DOHH2 (cell line): ENCODE measurements at regions not wholly inside any gene's neighbourhood (a gene's known extent, or its start where the extent isn't known, plus 50 kb on each side); places are given as distances from the start of the nearest gene placed in this dataset.

Experiments
- H3F3A ChIP-seq: fragments of 200-600 bp; sonication (generic), shearing (Covaris generic); 2 replicates; pipeline ENCODE4 v1.6.0; 2016; ENCODE audit warnings: antibody characterized with exemption, mild to moderate bottlenecking; ENCODE audit not compliant: control insufficient read depth, insufficient read depth
- H3K27ac ChIP-seq: fragments of 200-600 bp; sonication (generic); 2 replicates; pipeline ENCODE4 v1.5.1; 2014; ENCODE audit warnings: low read depth, mild to moderate bottlenecking, low read length, moderate library complexity
- H3K27me3 ChIP-seq: fragments of 200-600 bp; sonication (generic); 2 replicates; pipeline ENCODE4 v1.6.1; 2014; ENCODE audit warnings: mild to moderate bottlenecking, low read length, mixed read lengths; ENCODE audit not compliant: control insufficient read depth
- H3K36me3 ChIP-seq: fragments of 200-600 bp; sonication (generic); 2 replicates; pipeline ENCODE4 v1.6.1; 2014; ENCODE audit warnings: mild to moderate bottlenecking, low read length, moderate library complexity, mixed read lengths; ENCODE audit not compliant: control insufficient read depth
- H3K4me1 ChIP-seq: fragments of 200-600 bp; sonication (generic); 2 replicates; pipeline ENCODE4 v1.6.1; 2014; ENCODE audit warnings: mild to moderate bottlenecking, low read length, mixed read lengths; ENCODE audit not compliant: control insufficient read depth
- H3K4me2 ChIP-seq: fragments of 200-600 bp; sonication (generic); 2 replicates; pipeline ENCODE4 v1.6.0; 2014; ENCODE audit warnings: mild to moderate bottlenecking, low read length, moderate library complexity
- H3K4me3 ChIP-seq: fragments of 200-600 bp; sonication (generic); 2 replicates; pipeline ENCODE4 v1.5.1; 2014; ENCODE audit warnings: mild to moderate bottlenecking, low read length, mixed read lengths
- H3K79me2 ChIP-seq: fragments of 200-600 bp; sonication (generic); 2 replicates; pipeline ENCODE4 v1.6.1; 2014; ENCODE audit warnings: mild to moderate bottlenecking, low read length, mixed read lengths; ENCODE audit not compliant: control insufficient read depth
- H3K9me2 ChIP-seq: fragments of 200-600 bp; sonication (generic); replicated peaks from 2 replicates; pipeline ENCODE4 v1.6.1; 2014; ENCODE audit warnings: mild to moderate bottlenecking, low read length, mixed read lengths; ENCODE audit not compliant: control insufficient read depth
- H3K9me3 ChIP-seq: fragments of 200-600 bp; sonication (generic); 2 replicates; pipeline ENCODE4 v1.6.1; 2014; ENCODE audit warnings: antibody characterized with exemption, low read length, mixed read lengths; ENCODE audit not compliant: control insufficient read depth, insufficient read depth
- H4K20me1 ChIP-seq: fragments of 200-600 bp; sonication (generic); 2 replicates; pipeline ENCODE4 v1.6.0; 2014; ENCODE audit warnings: low read depth, mild to moderate bottlenecking, antibody characterized with exemption, low read length, moderate library complexity; ENCODE audit not compliant: control insufficient read depth, insufficient read depth
- CTCF ChIP-seq: fragments of 200-600 bp; sonication (generic); IDR thresholded peaks from one replicate; pipeline ENCODE4 v1.5.1; 2014; ENCODE audit warnings: antibody characterized with exemption, mild to moderate bottlenecking, low read depth, low read length; ENCODE audit not compliant: poor library complexity, severe bottlenecking
- EZH2phosphoT487 ChIP-seq: fragments of 200-600 bp; sonication (generic); IDR thresholded peaks from 2 replicates; pipeline ENCODE4 v1.6.1; 2017; ENCODE audit warnings: borderline replicate concordance, mild to moderate bottlenecking, antibody characterized with exemption, low read length, moderate library complexity, mixed read lengths

GRCh38 chr5:155127552-155127951 is 114.0 kb downstream of the KIF4B start:
- Histone ChIP-seq H3K27me3 (no peaks in the 10 kb centered on the region), H3K4me3 (no peak overlapping the region), H3K9me2 (no peaks in the 10 kb centered on the region), H3K27ac (no peak overlapping the region), H3K4me2 (no peak overlapping the region), H3K9me3 (no peaks in the 10 kb centered on the region), H3F3A (no peaks in the 10 kb centered on the region), H3K4me1 (no peaks in the 10 kb centered on the region), H3K36me3 (no peaks in the 10 kb centered on the region), H3K79me2 (no peaks in the 10 kb centered on the region), H4K20me1 (no peaks in the 10 kb centered on the region)
- TF ChIP-seq CTCF (no peak), EZH2phosphoT487 (no peak)

GRCh38 chr5:155128786-155129512 is 115.4 kb downstream of the KIF4B start:
- H3K27ac ChIP-seq, result no peak overlapping the region
- H3K79me2 ChIP-seq, result no peaks in the 10 kb centered on the region
- no peaks in the 10 kb centered on the region for H4K20me1 ChIP-seq
- H3K36me3 ChIP-seq, result no peaks in the 10 kb centered on the region
- H3K9me3 ChIP-seq, result no peaks in the 10 kb centered on the region
- H3K4me3 ChIP-seq, result no peak overlapping the region
- TF ChIP-seq EZH2phosphoT487 (no peak), CTCF (no peak)
- no peaks in the 10 kb centered on the region for H3K4me1 ChIP-seq
- H3K4me2 ChIP-seq, result no peak overlapping the region
- H3K9me2 ChIP-seq, result no peaks in the 10 kb centered on the region
- no peaks in the 10 kb centered on the region; the same call in 1 of the 2 replicates for H3K27me3 ChIP-seq
- no peaks in the 10 kb centered on the region for H3F3A ChIP-seq

- Histone ChIP-seq H3K4me1 (no peaks in the 10 kb centered on the region), H3K79me2 (no peaks in the 10 kb centered on the region), H4K20me1 (no peaks in the 10 kb centered on the region), H3K4me2 (no peak overlapping the region), H3K9me2 (no peaks in the 10 kb centered on the region), H3K27ac (no peak overlapping the region), H3K27me3 (no peaks in the 10 kb centered on the region; the same call in 1 of the 2 replicates), H3K36me3 (no peaks in the 10 kb centered on the region), H3F3A (no peaks in the 10 kb centered on the region), H3K9me3 (no peaks in the 10 kb centered on the region), H3K4me3 (no peak overlapping the region)
- TF ChIP-seq EZH2phosphoT487 (no peak), CTCF (no peak)
Observed at GRCh38 chr5:155129513-155129880, 115.9 kb downstream of the KIF4B start.
